ENCODE measurements at regions not wholly inside any gene's neighbourhood (a gene's known extent, or its start where the extent isn't known, plus 50 kb on each side); places are given as distances from the start of the nearest gene placed in this dataset.

- TF ChIP-seq CTCF (IDR thresholded peaks at IDR 0.05) (no peak), EZH2phosphoT487 (IDR thresholded peaks at IDR 0.05) (no peak), EZH2 (IDR thresholded peaks at IDR 0.05) (no peak)
- no peak overlapping the region for H3K4me3 ChIP-seq
- DNase-seq (ENCODE audit: low spot score) = no peak
- no peak overlapping the region for H2AFZ ChIP-seq (replicated peaks)
- H3K79me2 ChIP-seq (ENCODE audit: low read depth) = no peaks in the 10 kb centered on the region
- H3K36me3 ChIP-seq = no peaks in the 10 kb centered on the region
- H3K27ac ChIP-seq = no peak overlapping the region
- H3F3A ChIP-seq (ENCODE audit: low read depth) = peaks cover 15% of the 10 kb centered on the region
- H3K9me3 Mint-ChIP-seq = no peaks in the 10 kb centered on the region
- H3K9ac ChIP-seq = no peak overlapping the region
- H3K4me1 Mint-ChIP-seq = peaks cover 22% of the 10 kb centered on the region
- no peaks in the 10 kb centered on the region for H4K20me1 ChIP-seq (ENCODE audit: low read depth)
- H3K27ac Mint-ChIP-seq = no peak overlapping the region
- H3K27me3 Mint-ChIP-seq (ENCODE audit: insufficient read depth, low read depth) = no peaks in the 10 kb centered on the region
- no peaks in the 10 kb centered on the region for H3K36me3 Mint-ChIP-seq
- H3K4me2 ChIP-seq = no peak overlapping the region
- H3K4me1 ChIP-seq = peaks cover 20% of the 10 kb centered on the region
- H3K27me3 ChIP-seq = no peaks in the 10 kb centered on the region
- H3K9me3 ChIP-seq (ENCODE audit: low read depth) = no peaks in the 10 kb centered on the region
- H3K4me3 Mint-ChIP-seq = no peak overlapping the region
Observed at GRCh38 chr9:21574261-21574660, 92.1 kb upstream of the IFNE start.

GRCh38 chr9:21576331-21577189 lies 94.4 kb upstream of the IFNE start:
- Histone ChIP-seq H3K9me3 (ENCODE audit: low read depth) (no peaks in the 10 kb centered on the region), H3K9ac (no peak overlapping the region), H3K79me2 (ENCODE audit: low read depth) (no peaks in the 10 kb centered on the region), H4K20me1 (ENCODE audit: low read depth) (no peaks in the 10 kb centered on the region), H3K4me1 (peaks cover 20% of the 10 kb centered on the region), H3K4me3 (peak overlapping the region; percentile 6), H2AFZ (replicated peaks) (no peak overlapping the region), H3F3A (ENCODE audit: low read depth) (peaks cover 15% of the 10 kb centered on the region), H3K36me3 (no peaks in the 10 kb centered on the region), H3K27me3 (no peaks in the 10 kb centered on the region), H3K27ac (peak overlapping the region; percentile 61), H3K4me2 (peak overlapping the region; percentile 65)
- no peaks in the 10 kb centered on the region for H3K27me3 Mint-ChIP-seq (ENCODE audit: insufficient read depth, low read depth)
- no peaks in the 10 kb centered on the region for H3K36me3 Mint-ChIP-seq
- H3K9me3 Mint-ChIP-seq = no peaks in the 10 kb centered on the region
- H3K27ac Mint-ChIP-seq = peak overlapping the region; percentile 97
- peak overlapping the region; percentile 76 for H3K4me3 Mint-ChIP-seq
- TF ChIP-seq EZH2phosphoT487 (IDR thresholded peaks at IDR 0.05) = peak; percentile 99
- no peak for TF ChIP-seq EZH2 (IDR thresholded peaks at IDR 0.05)
- no peak for TF ChIP-seq CTCF (IDR thresholded peaks at IDR 0.05)
- peak; percentile 87 for DNase-seq (ENCODE audit: low spot score)
- H3K4me1 Mint-ChIP-seq = peaks cover 22% of the 10 kb centered on the region

- TF ChIP-seq EZH2phosphoT487 (IDR thresholded peaks at IDR 0.05) (no peak), CTCF (IDR thresholded peaks at IDR 0.05) (no peak), EZH2 (IDR thresholded peaks at IDR 0.05) (no peak)
- H3K9ac ChIP-seq = no peak overlapping the region
- H4K20me1 ChIP-seq (ENCODE audit: low read depth) = no peaks in the 10 kb centered on the region
- H2AFZ ChIP-seq (replicated peaks) = no peak overlapping the region
- H3K4me1 Mint-ChIP-seq = peaks cover 22% of the 10 kb centered on the region
- no peak overlapping the region for H3K4me3 Mint-ChIP-seq
- peaks cover 15% of the 10 kb centered on the region for H3F3A ChIP-seq (ENCODE audit: low read depth)
- no peak overlapping the region for H3K4me2 ChIP-seq
- H3K9me3 Mint-ChIP-seq = no peaks in the 10 kb centered on the region
- no peaks in the 10 kb centered on the region for H3K27me3 Mint-ChIP-seq (ENCODE audit: insufficient read depth, low read depth)
- H3K4me3 ChIP-seq = no peak overlapping the region
- no peaks in the 10 kb centered on the region for H3K79me2 ChIP-seq (ENCODE audit: low read depth)
- no peak overlapping the region for H3K27ac ChIP-seq
- no peak for DNase-seq (ENCODE audit: low spot score)
- peaks cover 20% of the 10 kb centered on the region for H3K4me1 ChIP-seq
- H3K36me3 ChIP-seq = no peaks in the 10 kb centered on the region
- H3K36me3 Mint-ChIP-seq = no peaks in the 10 kb centered on the region
- no peak overlapping the region for H3K27ac Mint-ChIP-seq
- H3K27me3 ChIP-seq = no peaks in the 10 kb centered on the region
- no peaks in the 10 kb centered on the region for H3K9me3 ChIP-seq (ENCODE audit: low read depth)
Observed at GRCh38 chr9:21579247-21579671, 97.1 kb upstream of the IFNE start.
